ENCODE measurements at regions not wholly inside any gene's neighbourhood (a gene's known extent, or its start where the extent isn't known, plus 50 kb on each side); places are given as distances from the start of the nearest gene placed in this dataset.

GRCh38 chr15:47502041-47502440 lies 215.3 kb upstream of the SEMA6D start:
- no peak for DNase-seq (ENCODE audit: low read depth, low spot score)

DNA sequence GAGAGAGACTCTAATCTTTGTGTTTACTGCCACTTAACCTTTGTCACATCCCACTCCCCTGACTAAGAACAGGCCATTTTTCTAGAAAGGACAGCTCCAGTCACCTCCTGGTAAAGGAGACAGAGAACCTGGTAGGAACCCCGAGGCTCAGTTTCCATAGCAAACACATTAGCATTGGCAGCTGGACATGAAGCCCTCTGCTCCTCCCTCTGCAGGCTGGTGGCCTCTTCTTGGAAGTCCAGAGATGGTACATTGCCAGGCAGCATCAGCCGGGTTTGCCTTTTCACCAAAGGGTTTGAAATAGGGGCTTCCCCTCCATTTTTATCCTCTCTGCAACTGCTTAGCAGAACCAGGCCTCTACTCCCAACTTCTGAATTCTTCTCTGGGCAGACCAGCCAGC lies 213.4 kb upstream of the SEMA6D start:
- no peak for DNase-seq (ENCODE audit: low read depth, low spot score)

GRCh38 chr15:47504624-47505256 lies 212.6 kb upstream of the SEMA6D start:
- no peak for DNase-seq (ENCODE audit: low read depth, low spot score)

- DNase-seq (ENCODE audit: low read depth, low spot score) = no peak
Measured at GRCh38 chr15:47505712-47506328, 211.5 kb upstream of the SEMA6D start.

DNA sequence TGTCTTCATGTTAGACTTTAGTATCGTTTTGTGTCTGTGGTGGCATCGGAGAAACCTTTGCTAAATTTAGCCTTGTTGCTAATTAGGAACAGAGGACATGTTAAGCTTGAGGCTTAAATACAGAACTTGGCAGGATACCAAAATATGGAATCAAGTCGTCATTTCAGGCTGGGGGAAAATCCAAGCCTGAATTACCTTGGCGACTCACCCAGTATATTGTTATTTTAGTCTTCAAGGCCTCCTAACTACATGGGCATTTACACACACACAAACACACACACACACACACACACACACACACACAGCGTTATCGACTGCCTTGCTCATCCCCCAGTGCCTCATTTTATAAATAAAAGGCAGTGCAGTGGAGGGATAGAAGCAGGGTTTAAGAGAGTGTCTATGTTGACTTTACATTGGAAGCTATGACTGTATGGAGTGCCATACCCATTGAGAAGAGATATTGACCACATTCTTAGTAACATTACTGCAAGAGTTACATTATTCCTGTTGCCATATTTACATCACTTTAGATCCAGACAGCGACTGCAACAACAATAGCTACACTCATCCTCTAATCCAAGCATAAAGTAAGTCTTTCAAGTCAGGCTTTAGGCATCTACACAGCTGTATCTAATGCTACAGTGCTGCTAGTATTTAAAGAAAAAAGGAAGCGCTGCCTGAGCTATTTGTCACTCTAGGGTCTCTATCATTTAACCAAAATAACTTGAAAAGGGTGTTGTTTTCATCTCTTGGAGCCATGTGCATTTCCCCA lies 210.8 kb upstream of the SEMA6D start:
- no peak for DNase-seq (ENCODE audit: low read depth, low spot score)

GRCh38 chr15:47507221-47507985 lies 209.9 kb upstream of the SEMA6D start:
- no peak for DNase-seq (ENCODE audit: low read depth, low spot score)

DNA sequence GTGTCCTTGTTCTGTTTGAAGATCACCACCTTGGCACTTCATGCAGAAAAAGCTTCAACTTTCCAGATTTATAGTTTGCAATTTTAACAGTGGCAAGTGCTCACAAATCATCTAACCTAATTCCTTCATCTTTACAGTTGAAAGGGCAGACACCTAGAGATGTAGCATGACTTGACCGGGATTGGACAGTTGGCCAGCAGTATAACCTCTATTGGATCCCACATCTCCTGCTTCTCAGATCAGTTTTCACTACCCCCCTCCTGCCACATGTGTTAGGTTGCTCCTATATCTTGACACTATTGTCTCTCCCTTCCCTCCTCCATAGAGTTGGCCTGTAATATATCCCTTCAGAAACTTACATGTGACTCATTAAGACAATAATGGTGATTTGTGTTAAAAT lies 206.0 kb upstream of the SEMA6D start:
- no peak for DNase-seq (ENCODE audit: low read depth, low spot score)

DNA sequence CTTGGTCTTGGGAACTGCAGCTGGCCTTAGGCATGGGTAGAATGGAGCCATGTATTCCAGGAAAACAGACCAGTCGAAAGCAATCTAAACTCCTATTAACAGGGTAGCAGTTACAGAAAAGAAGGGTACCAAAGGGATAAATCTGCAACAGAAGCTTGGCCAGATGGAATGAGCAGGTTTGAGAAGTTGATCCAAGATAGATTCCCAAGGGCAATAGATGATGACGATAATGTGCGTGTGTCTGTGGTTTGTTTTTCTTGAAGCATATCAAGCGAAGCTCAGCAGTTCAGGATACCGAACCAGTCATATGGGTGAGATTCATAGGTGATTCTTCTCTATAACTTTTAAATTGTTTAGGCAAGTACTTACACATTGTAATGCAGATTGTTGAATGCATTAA lies 203.8 kb upstream of the SEMA6D start:
- DNase-seq (ENCODE audit: low read depth, low spot score) = no peak

GRCh38 chr15:47514200-47514652 lies 203.1 kb upstream of the SEMA6D start:
- no peak for DNase-seq (ENCODE audit: low read depth, low spot score)

DNA sequence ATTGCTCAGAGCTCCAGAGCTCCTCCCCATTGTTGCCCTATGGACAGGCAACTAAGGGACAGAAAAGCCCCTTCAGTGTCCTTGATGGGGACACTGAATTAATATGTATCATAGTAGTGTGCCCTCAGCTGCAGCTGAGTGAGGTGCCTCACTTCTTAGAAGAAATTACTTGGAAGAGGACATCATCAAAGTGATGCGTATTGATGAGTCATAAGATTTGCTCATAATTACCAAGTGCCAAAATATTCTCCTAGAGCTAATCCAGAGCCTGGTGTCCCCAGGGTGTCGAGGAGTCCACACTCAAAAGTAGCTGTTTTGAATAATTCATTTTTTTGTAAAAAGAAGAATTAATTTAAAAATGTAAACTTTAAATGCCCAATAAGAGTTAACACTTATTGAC lies 200.7 kb upstream of the SEMA6D start:
- no peak for DNase-seq (ENCODE audit: low read depth, low spot score)

DNA sequence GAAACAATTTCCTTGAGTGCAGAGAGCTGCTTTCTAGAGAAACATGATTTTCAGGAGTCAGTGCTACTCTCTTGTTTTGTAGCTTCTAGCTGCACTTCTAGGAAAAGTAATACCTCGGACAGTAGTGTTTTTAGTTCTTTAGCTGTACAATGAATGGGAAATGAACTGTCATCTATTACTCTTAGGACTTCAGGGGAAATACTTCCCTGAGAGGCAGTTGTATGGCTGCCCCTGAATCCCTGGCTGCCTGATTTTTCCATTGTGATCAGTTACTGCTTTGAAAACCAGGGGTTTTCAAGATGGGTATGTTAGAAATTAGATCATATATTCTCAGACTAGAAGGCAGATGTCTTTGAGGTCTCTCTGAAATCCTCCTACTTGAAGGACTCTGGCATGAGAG lies 200.3 kb upstream of the SEMA6D start:
- no peak for DNase-seq (ENCODE audit: low read depth, low spot score)

- DNase-seq (ENCODE audit: low read depth, low spot score) = no peak
Measured at GRCh38 chr15:47517737-47518136, 199.6 kb upstream of the SEMA6D start.

DNA sequence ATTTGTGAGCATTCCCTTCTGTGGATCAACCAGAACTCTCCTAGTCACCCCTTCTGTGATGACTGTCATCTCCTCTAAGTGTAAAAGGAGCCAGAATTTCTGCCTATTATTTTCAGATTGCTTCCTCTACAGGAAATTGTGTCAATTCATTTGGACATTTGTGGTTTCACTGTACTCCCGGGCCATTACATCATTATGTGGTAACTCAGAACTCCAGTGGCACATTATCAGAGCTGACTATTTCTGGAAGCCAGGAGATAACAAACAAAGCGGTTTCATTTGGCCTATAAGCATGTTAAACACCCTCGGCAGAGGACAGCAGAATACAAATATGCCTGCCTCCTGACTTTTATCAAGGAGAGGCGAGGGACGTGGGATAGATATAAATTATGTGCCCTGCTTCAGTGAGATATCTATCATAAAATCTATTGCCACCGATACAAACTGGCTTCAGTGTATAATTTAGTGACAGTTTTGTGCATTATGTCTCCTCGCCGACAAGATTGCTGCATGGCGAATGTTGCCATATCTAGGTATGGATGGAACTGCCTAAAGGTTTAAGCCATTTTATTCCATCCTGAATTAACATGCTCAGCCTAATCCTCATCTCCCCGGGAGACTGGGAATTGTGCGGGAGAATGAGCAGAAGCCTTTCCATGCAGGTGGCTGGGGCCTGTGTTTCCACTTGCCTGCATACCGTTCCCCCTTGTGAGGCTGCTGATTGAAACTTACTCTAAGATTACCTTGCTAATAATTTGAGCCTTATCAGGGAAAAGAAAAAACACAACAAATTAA lies 193.4 kb upstream of the SEMA6D start:
- no peak for DNase-seq (ENCODE audit: low read depth, low spot score)

- DNase-seq (ENCODE audit: low read depth, low spot score) = no peak
Measured at GRCh38 chr15:47529241-47529640, 188.1 kb upstream of the SEMA6D start.

DNA sequence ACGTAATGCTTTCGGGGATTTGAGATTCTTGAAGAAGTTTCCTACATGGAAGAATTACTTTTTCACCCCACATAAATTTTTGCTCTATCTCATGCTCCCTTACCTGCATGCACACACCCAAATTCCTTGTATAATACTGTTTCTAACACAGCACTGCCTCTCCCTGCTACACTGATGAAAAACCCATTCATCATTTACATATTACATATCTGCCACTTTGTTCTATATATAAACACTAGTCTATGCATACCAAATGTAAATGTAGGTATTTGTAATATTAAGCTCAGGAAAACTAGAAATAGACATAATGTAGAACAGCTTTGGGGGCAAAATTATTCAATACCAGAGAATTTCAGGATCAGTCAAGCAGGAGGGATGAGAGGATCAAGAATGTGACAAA lies 182.6 kb upstream of the SEMA6D start:
- DNase-seq (ENCODE audit: low read depth, low spot score) = no peak

GRCh38 chr15:47541562-47541961 lies 175.7 kb upstream of the SEMA6D start:
- no peak for DNase-seq (ENCODE audit: low read depth, low spot score)

DNA sequence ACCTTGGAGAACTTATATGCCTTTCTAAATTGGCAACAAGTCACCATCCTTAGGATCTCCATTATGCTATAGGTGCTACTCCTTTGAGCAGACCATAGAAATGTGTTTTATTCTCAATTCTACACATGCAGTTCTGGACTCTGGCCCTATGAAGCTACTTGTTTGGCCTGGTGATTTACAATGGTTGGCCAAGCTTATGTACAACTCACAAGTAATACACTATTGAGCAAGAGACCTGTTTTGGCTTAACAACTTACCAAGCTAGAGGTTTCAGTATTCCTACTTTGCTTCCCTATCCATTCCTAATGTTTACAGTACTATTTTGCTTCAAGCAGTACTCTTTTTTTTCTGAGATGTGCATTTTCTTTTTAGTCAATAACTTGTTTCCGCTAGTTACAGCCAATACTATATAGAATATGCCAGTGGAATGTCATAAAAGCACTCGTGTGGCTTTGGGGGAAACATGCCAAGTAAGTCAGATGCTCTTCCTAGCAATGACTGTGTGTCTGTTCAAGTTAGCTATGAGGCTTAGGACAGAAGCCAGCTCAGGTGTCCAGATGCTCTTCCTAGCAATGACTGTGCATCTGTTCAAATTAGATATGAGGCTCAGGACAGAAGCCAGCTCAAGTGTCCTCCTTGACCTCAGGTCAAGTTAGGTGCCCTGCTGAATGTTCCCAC lies 174.9 kb upstream of the SEMA6D start:
- DNase-seq (ENCODE audit: low read depth, low spot score) = no peak

DNA sequence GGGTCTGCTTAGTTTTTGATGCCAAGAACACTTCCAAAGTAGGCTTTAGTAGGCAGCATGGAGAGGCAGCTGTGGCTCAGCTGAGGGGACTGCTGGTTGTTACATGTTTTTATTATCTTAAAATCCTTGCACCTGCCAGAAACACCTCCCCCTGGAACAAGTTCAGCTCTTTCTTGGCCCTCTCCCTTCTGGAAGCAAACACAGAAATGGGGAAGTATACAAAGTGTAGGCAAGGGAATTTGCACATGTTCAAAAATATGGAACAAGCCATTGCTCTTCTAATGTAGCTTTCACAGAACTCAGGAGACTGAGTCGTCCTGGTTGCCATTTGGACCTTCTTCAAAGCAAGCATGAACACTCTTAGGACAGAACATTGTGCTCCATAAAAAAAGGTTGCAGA lies 169.1 kb upstream of the SEMA6D start:
- no peak for DNase-seq (ENCODE audit: low read depth, low spot score)

DNA sequence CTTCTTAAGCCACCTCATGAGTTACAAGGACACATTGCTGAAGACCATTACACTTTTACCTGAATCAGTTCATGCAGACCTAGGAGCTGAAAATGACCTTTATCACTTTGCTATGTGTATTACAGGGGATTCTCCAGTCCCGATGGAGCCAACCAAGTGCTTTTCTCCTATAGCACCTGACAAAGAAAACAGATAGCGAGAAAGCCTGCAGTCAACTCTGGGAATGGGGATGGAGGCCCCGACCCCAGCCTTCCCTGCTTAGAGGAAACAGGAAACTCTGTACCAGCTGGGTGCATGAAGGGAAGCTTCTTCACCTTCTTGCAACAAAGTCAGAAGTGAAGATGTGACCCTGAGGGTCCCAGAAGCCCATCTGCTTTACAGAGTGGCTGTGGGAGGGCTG lies 168.3 kb upstream of the SEMA6D start:
- no peak for DNase-seq (ENCODE audit: low read depth, low spot score)

GRCh38 chr15:47551079-47551478 lies 166.2 kb upstream of the SEMA6D start:
- DNase-seq (ENCODE audit: low read depth, low spot score) = no peak

- DNase-seq (ENCODE audit: low read depth, low spot score) = no peak
Measured at GRCh38 chr15:47551546-47551945, 165.8 kb upstream of the SEMA6D start.
